Lung (tissue), 11 donors: ENCODE measurements at regions not wholly inside any gene's neighbourhood (a gene's known extent, or its start where the extent isn't known, plus 50 kb on each side); places are given as distances from the start of the nearest gene placed in this dataset.

ENCODE experiments used
- ATAC-seq: fragments of 200-7000 bp; cut with Tn5 transposase; one replicate; pipeline ENCODE4 v1.9.1; 2020; ENCODE audit warnings: moderate number of reproducible peaks; ENCODE audit not compliant: insufficient read depth, low FRiP score
- DNase-seq, 3 donors: peaks; one replicate each; pipeline ENCODE4 v3.0.0-alpha.2; 2013 to 2017
- H3K27ac ChIP-seq, 2 donors: one replicate each; pipeline ENCODE4 v1.5.1; 2013; ENCODE audit warnings: mild to moderate bottlenecking in 2 of 2, moderate library complexity in 2 of 2, control low read depth in 1 of 2, inconsistent platforms in 1 of 2, low read depth in 1 of 2, low read length in 1 of 2
- H3K27me3 ChIP-seq, 3 donors: one replicate each; pipeline ENCODE4 v1.5.1; 2013; ENCODE audit warnings: low read length in 2 of 3; ENCODE audit not compliant: control insufficient read depth in 3 of 3, insufficient read depth in 3 of 3
- H3K36me3 ChIP-seq, 4 donors: one replicate each; pipeline ENCODE4 v1.5.1; 2013; ENCODE audit warnings: low read length in 4 of 4, mild to moderate bottlenecking in 1 of 4, moderate library complexity in 1 of 4; ENCODE audit not compliant: control insufficient read depth in 4 of 4, insufficient read depth in 4 of 4
- H3K4me1 ChIP-seq, 5 donors: one replicate each; pipeline ENCODE4 v1.5.1; 2013; ENCODE audit warnings: low read length in 5 of 5, mild to moderate bottlenecking in 2 of 5, moderate library complexity in 1 of 5; ENCODE audit not compliant: control insufficient read depth in 5 of 5, insufficient read depth in 5 of 5
- H3K4me3 ChIP-seq: one replicate; pipeline ENCODE4 v1.5.1; 2013; ENCODE audit warnings: mild to moderate bottlenecking, control low read depth, moderate library complexity
- H3K9ac ChIP-seq, 2 donors: one replicate each; pipeline ENCODE4 v1.5.1; 2013; ENCODE audit warnings: low read length in 2 of 2, control low read depth in 1 of 2; ENCODE audit not compliant: insufficient read depth in 1 of 2
- H3K9me3 ChIP-seq, 4 donors: one replicate each; pipeline ENCODE4 v1.5.1; 2013; ENCODE audit warnings: low read length in 3 of 4, mild to moderate bottlenecking in 1 of 4, moderate library complexity in 1 of 4; ENCODE audit not compliant: control insufficient read depth in 4 of 4, insufficient read depth in 3 of 4
- CTCF ChIP-seq: IDR thresholded peaks from 2 replicates; pipeline ENCODE4 v1.5.1; 2012; ENCODE audit warnings: mild to moderate bottlenecking; ENCODE audit errors: control extremely low read depth, extremely low read depth
- WGBS, 2 donors: extraction: QIAGEN DNeasy Blood & Tissue Kit; methylation state at CpG; one replicate each; pipeline ENCODE4 v1.1.7; 2013; 5-methylcytosine and 5-hydroxymethylcytosine counted together
- donor health status: control.
- donor health status: control.
- donor health status: Bipolar disorder and iron deficiency.
- donor health status: healthy.
- donor health status: DM: yes; HTN: yes; CAD: no.

- no peak overlapping the region for H3K27ac ChIP-seq
- DNase-seq (no peak), ATAC-seq (no peak)
- H3K9me3 ChIP-seq, result peaks cover 0 to 8% (median 3%) of the 10 kb centered on the region in 4 donors
- no peaks in the 10 kb centered on the region for H3K36me3 ChIP-seq
- H3K4me1 ChIP-seq, result no peaks in the 10 kb centered on the region
- no peak for TF ChIP-seq CTCF
- no peak overlapping the region for H3K4me3 ChIP-seq
- no peak overlapping the region for H3K9ac ChIP-seq
- WGBS, 2 donors, result 87 to 91% methylated on average over 8 of the region's 8 CpGs
- no peaks in the 10 kb centered on the region for H3K27me3 ChIP-seq
Measured at GRCh38 chr2:2914252-2914651, 463.4 kb downstream of the EIPR1 start.

GRCh38 chr2:2913601-2914120 is 464.0 kb downstream of the EIPR1 start:
- DNase-seq, result no peak
- no peak for ATAC-seq
- Histone ChIP-seq H3K4me3 (no peak overlapping the region), H3K9ac (no peak overlapping the region), H3K4me1 (no peaks in the 10 kb centered on the region), H3K27me3 (no peaks in the 10 kb centered on the region), H3K27ac (no peak overlapping the region), H3K36me3 (no peaks in the 10 kb centered on the region), H3K9me3 (peaks cover 0 to 8% (median 3%) of the 10 kb centered on the region in 4 donors)
- WGBS, 2 donors, result 82 to 92% methylated on average over 13 of the region's 13 CpGs
- no peak for TF ChIP-seq CTCF

GRCh38 chr2:2912731-2913130 is 464.9 kb downstream of the EIPR1 start:
- TF ChIP-seq CTCF, result no peak
- Histone ChIP-seq H3K27me3 (no peaks in the 10 kb centered on the region), H3K4me1 (no peaks in the 10 kb centered on the region), H3K27ac (no peak overlapping the region), H3K36me3 (no peaks in the 10 kb centered on the region), H3K9me3 (peaks cover 0 to 6% (median 3%) of the 10 kb centered on the region in 4 donors), H3K4me3 (no peak overlapping the region), H3K9ac (no peak overlapping the region)
- WGBS, 2 donors, result 85 to 93% methylated on average over 10 of the region's 10 CpGs
- no peak for DNase-seq
- no peak for ATAC-seq

- Histone ChIP-seq H3K9ac (no peak overlapping the region), H3K9me3 (peaks cover 0 to 5% (median 2%) of the 10 kb centered on the region in 4 donors), H3K4me1 (no peaks in the 10 kb centered on the region), H3K4me3 (no peak overlapping the region), H3K27ac (no peak overlapping the region), H3K36me3 (no peaks in the 10 kb centered on the region), H3K27me3 (no peaks in the 10 kb centered on the region)
- 83 to 85% methylated on average over 3 of the region's 3 CpGs for WGBS, 2 donors
- DNase-seq (no peak), ATAC-seq (no peak)
- TF ChIP-seq CTCF, result no peak
Measured at GRCh38 chr2:2912293-2912692, 465.3 kb downstream of the EIPR1 start.
